HEK293T (cell line): ENCODE measurements at regions not wholly inside any gene's neighbourhood (a gene's known extent, or its start where the extent isn't known, plus 50 kb on each side); places are given as distances from the start of the nearest gene placed in this dataset.

Experiments used
- CTCF ChIA-PET: fragments of 350-600 bp; formaldehyde crosslinking; extraction: SDS; loops from one replicate; lab custom pipeline; 2021; ENCODE audit warnings: antibody characterized with exemption, inconsistent platforms; lab: Yijun Ruan, JAX
- POLR2A ChIA-PET: fragments of 350-600 bp; formaldehyde crosslinking; extraction: SDS; loops from one replicate; lab custom pipeline; 2020; ENCODE audit warnings: antibody characterized with exemption, inconsistent platforms; lab: Yijun Ruan, JAX
- DNase-seq: peaks from one replicate; pipeline ENCODE4 v3.0.0; 2012; ENCODE audit warnings: mixed read lengths; ENCODE audit errors: extremely low spot score
- ARNT ChIP-seq: fragments of 450-650 bp; IDR thresholded peaks from 2 replicates; pipeline ENCODE4 v1.6.1; 2017; ENCODE audit warnings: mild to moderate bottlenecking
- BHLHE40 ChIP-seq: fragments of 450-650 bp; IDR thresholded peaks from 2 replicates; pipeline ENCODE4 v1.6.1; 2016; ENCODE audit warnings: mild to moderate bottlenecking, moderate library complexity, borderline replicate concordance
- CTBP1 ChIP-seq: fragments of 450-650 bp; IDR thresholded peaks from 2 replicates; pipeline ENCODE4 v1.6.1; 2016; ENCODE audit warnings: borderline replicate concordance
- ELF4 ChIP-seq: fragments of 450-650 bp; IDR thresholded peaks from 2 replicates; pipeline ENCODE4 v1.6.1; 2017; ENCODE audit warnings: antibody characterized with exemption
- FOXA1 ChIP-seq: fragments of 450-650 bp; IDR thresholded peaks from 2 replicates; pipeline ENCODE4 v1.6.1; 2016; ENCODE audit warnings: mild to moderate bottlenecking
- FOXK2 ChIP-seq: fragments of 450-650 bp; IDR thresholded peaks from 2 replicates; pipeline ENCODE4 v1.6.1; 2016; ENCODE audit warnings: mild to moderate bottlenecking
- FOXM1 ChIP-seq: fragments of 450-650 bp; IDR thresholded peaks from 2 replicates; pipeline ENCODE4 v1.6.1; 2017; ENCODE audit warnings: mild to moderate bottlenecking, borderline replicate concordance
- HDGF ChIP-seq: fragments of 450-650 bp; IDR thresholded peaks from 2 replicates; pipeline ENCODE4 v1.6.1; 2017; ENCODE audit warnings: antibody characterized with exemption, borderline replicate concordance
- L3MBTL2 ChIP-seq: fragments of 450-650 bp; conservative IDR thresholded peaks from 2 replicates; pipeline ENCODE4 v1.6.1; 2016; ENCODE audit warnings: mild to moderate bottlenecking
- LEF1 ChIP-seq: fragments of 450-650 bp; IDR thresholded peaks from 2 replicates; pipeline ENCODE4 v1.6.1; 2017; ENCODE audit warnings: mild to moderate bottlenecking, borderline replicate concordance
- NFRKB ChIP-seq: fragments of 450-650 bp; IDR thresholded peaks from 2 replicates; pipeline ENCODE4 v1.6.1; 2016; ENCODE audit warnings: mild to moderate bottlenecking, moderate library complexity
- PKNOX1 ChIP-seq: fragments of 450-650 bp; IDR thresholded peaks from 2 replicates; pipeline ENCODE4 v1.6.1; 2016
- SP1 ChIP-seq: fragments of 450-650 bp; IDR thresholded peaks from 2 replicates; pipeline ENCODE4 v1.6.1; 2017
- SUZ12 ChIP-seq: fragments of 450-650 bp; IDR thresholded peaks from 2 replicates; pipeline ENCODE4 v1.6.1; 2016; ENCODE audit warnings: mild to moderate bottlenecking
- TARDBP ChIP-seq: fragments of 450-650 bp; IDR thresholded peaks from 2 replicates; pipeline ENCODE4 v1.6.1; 2016
- ZNF384 ChIP-seq: fragments of 450-650 bp; IDR thresholded peaks from 2 replicates; pipeline ENCODE4 v1.6.1; 2016

- ChIA-PET CTCF (no interaction called here), POLR2A (no interaction called here)
- no peak for TF ChIP-seq FOXM1
- DNase-seq: no peak
Observed at GRCh38 chr1:199667089-199667488, 360.4 kb upstream of the NR5A2 start.

- POLR2A ChIA-PET: no interaction called here
Observed at GRCh38 chr1:199669916-199670315, 357.6 kb upstream of the NR5A2 start.

GRCh38 chr1:199671684-199672083 is 355.8 kb upstream of the NR5A2 start:
- CTCF ChIA-PET: no interaction called here
- POLR2A ChIA-PET: no interaction called here
- TF ChIP-seq FOXM1 (no peak), L3MBTL2 (no peak)
- DNase-seq: no peak

More at GRCh38 chr1:199669916-199670315, 357.6 kb upstream of the NR5A2 start:
- TF ChIP-seq NFRKB (no peak), FOXK2 (no peak), CTBP1 (no peak), ARNT (no peak), SUZ12 (no peak), ELF4 (no peak), FOXA1 (no peak), ZNF384 (no peak), LEF1 (no peak), BHLHE40 (no peak), PKNOX1 (no peak), TARDBP (no peak), FOXM1 (no peak), HDGF (no peak), SP1 (no peak)
- CTCF ChIA-PET: no interaction called here
- DNase-seq: no peak

GRCh38 chr1:199675937-199676336 is 351.6 kb upstream of the NR5A2 start:
- no peak for DNase-seq
- CTCF ChIA-PET: interaction anchor here (0.6 to 1.0 kb wide), 2 partner anchors 9 to 497 kb away, joined by 4 read pairs; no protein-coding TSS in a partner anchor
- POLR2A ChIA-PET: no interaction called here
- no peak for TF ChIP-seq BHLHE40

GRCh38 chr1:199678771-199679170 is 348.7 kb upstream of the NR5A2 start:
- TF ChIP-seq ARNT (no peak), CTBP1 (no peak), LEF1 (no peak), NFRKB (no peak), ZNF384 (no peak), TARDBP (no peak), ELF4 (no peak), HDGF (no peak), FOXM1 (no peak), FOXA1 (no peak), PKNOX1 (no peak)
- ChIA-PET POLR2A (no interaction called here), CTCF (interaction anchor here (0.7 kb wide), 1 partner anchor 10 kb away, joined by 6 read pairs; no protein-coding TSS in a partner anchor)

GRCh38 chr1:199682081-199682480 is 345.4 kb upstream of the NR5A2 start:
- no peak for TF ChIP-seq TARDBP
- TF ChIP-seq FOXA1: no peak
- no peak for TF ChIP-seq L3MBTL2
- TF ChIP-seq SUZ12: no peak
- TF ChIP-seq ZNF384: no peak
- no peak for TF ChIP-seq ARNT
- TF ChIP-seq ELF4: no peak
- no peak for TF ChIP-seq LEF1
- TF ChIP-seq FOXK2: no peak
- no peak for TF ChIP-seq CTBP1
- no peak for TF ChIP-seq HDGF
- TF ChIP-seq NFRKB: no peak
- no peak for TF ChIP-seq PKNOX1
- no peak for TF ChIP-seq SP1
- no peak for TF ChIP-seq FOXM1
- no peak for TF ChIP-seq BHLHE40
- ChIA-PET CTCF (no interaction called here), POLR2A (no interaction called here)
- no peak for DNase-seq

More at GRCh38 chr1:199678771-199679170, 348.7 kb upstream of the NR5A2 start:
- DNase-seq: no peak

GRCh38 chr1:199684686-199685273 is 342.7 kb upstream of the NR5A2 start:
- peak; percentile 64 for DNase-seq
- TF ChIP-seq HDGF (no peak), PKNOX1 (peak; percentile 62), SP1 (no peak)
- ChIA-PET CTCF (interaction anchor here (0.5 to 1.6 kb wide), 5 partner anchors 9 to 592 kb away, joined by 3 to 4 read pairs (median 3); no protein-coding TSS in a partner anchor), POLR2A (no interaction called here)
